ENCODE measurements at regions not wholly inside any gene's neighbourhood (a gene's known extent, or its start where the extent isn't known, plus 50 kb on each side); places are given as distances from the start of the nearest gene placed in this dataset.

- DNase-seq (ENCODE audit: insufficient read length, low spot score) (no peak), FAIRE-seq (no peak)
Observed at GRCh38 chr7:23971031-23971430, 261.0 kb downstream of the STK31 start.

- FAIRE-seq (no peak), DNase-seq (ENCODE audit: insufficient read length, low spot score) (no peak)
Observed at GRCh38 chr7:23972057-23972456, 262.0 kb downstream of the STK31 start.

GRCh38 chr7:23973264-23973663, 263.2 kb downstream of the STK31 start:
- no peak for FAIRE-seq
- DNase-seq (ENCODE audit: insufficient read length, low spot score), result no peak

GRCh38 chr7:23980081-23980480, 270.1 kb downstream of the STK31 start:
- DNase-seq (ENCODE audit: insufficient read length, low spot score) (no peak), FAIRE-seq (no peak)

GRCh38 chr7:23981314-23981713, 271.3 kb downstream of the STK31 start:
- no peak for FAIRE-seq

GRCh38 chr7:23981758-23982157, 271.7 kb downstream of the STK31 start:
- DNase-seq (ENCODE audit: insufficient read length, low spot score) (no peak), FAIRE-seq (no peak)

More at GRCh38 chr7:23981314-23981713, 271.3 kb downstream of the STK31 start:
- no peak for DNase-seq (ENCODE audit: insufficient read length, low spot score)

GRCh38 chr7:24005517-24005916, 278.5 kb upstream of the NPY start:
- DNase-seq (ENCODE audit: insufficient read length, low spot score) (no peak), FAIRE-seq (no peak)

- FAIRE-seq, result no peak
- no peak for DNase-seq (ENCODE audit: insufficient read length, low spot score)
Observed at GRCh38 chr7:24010495-24010894, 273.5 kb upstream of the NPY start.

GRCh38 chr7:24017519-24017918, 266.5 kb upstream of the NPY start:
- DNase-seq (ENCODE audit: insufficient read length, low spot score) (no peak), FAIRE-seq (no peak)

- FAIRE-seq, result no peak
- no peak for DNase-seq (ENCODE audit: insufficient read length, low spot score)
Observed at GRCh38 chr7:24018331-24018730, 265.7 kb upstream of the NPY start.

GRCh38 chr7:24019841-24020240, 264.1 kb upstream of the NPY start:
- FAIRE-seq, result no peak
- no peak for DNase-seq (ENCODE audit: insufficient read length, low spot score)

- DNase-seq (ENCODE audit: insufficient read length, low spot score), result no peak
- no peak for FAIRE-seq
Observed at GRCh38 chr7:24024276-24025068, 259.5 kb upstream of the NPY start.

- no peak for FAIRE-seq
- no peak for DNase-seq (ENCODE audit: insufficient read length, low spot score)
Observed at GRCh38 chr7:24025094-24025493, 258.9 kb upstream of the NPY start.

GRCh38 chr7:24025765-24026164, 258.2 kb upstream of the NPY start:
- DNase-seq (ENCODE audit: insufficient read length, low spot score) (no peak), FAIRE-seq (no peak)

- DNase-seq (ENCODE audit: insufficient read length, low spot score) (no peak), FAIRE-seq (no peak)
Observed at GRCh38 chr7:24026351-24026750, 257.6 kb upstream of the NPY start.

GRCh38 chr7:24029068-24029467, 254.9 kb upstream of the NPY start:
- no peak for FAIRE-seq

GRCh38 chr7:24034251-24034650, 249.7 kb upstream of the NPY start:
- FAIRE-seq (no peak), DNase-seq (ENCODE audit: insufficient read length, low spot score) (no peak)

More at GRCh38 chr7:24029068-24029467, 254.9 kb upstream of the NPY start:
- DNase-seq (ENCODE audit: insufficient read length, low spot score), result no peak

GRCh38 chr7:24035366-24036032, 248.5 kb upstream of the NPY start:
- FAIRE-seq, result no peak
- DNase-seq (ENCODE audit: insufficient read length, low spot score), result no peak

GRCh38 chr7:24036033-24036412, 248.0 kb upstream of the NPY start:
- DNase-seq (ENCODE audit: insufficient read length, low spot score) (no peak), FAIRE-seq (no peak)

GRCh38 chr7:24038993-24039392, 245.0 kb upstream of the NPY start:
- FAIRE-seq, result no peak
- DNase-seq (ENCODE audit: insufficient read length, low spot score), result no peak

- DNase-seq (ENCODE audit: insufficient read length, low spot score) (no peak), FAIRE-seq (no peak)
Observed at GRCh38 chr7:24039991-24040624, 243.9 kb upstream of the NPY start.

- DNase-seq (ENCODE audit: insufficient read length, low spot score) (no peak), FAIRE-seq (no peak)
Observed at GRCh38 chr7:24042028-24042427, 242.0 kb upstream of the NPY start.
